ENCODE measurements at regions not wholly inside any gene's neighbourhood (a gene's known extent, or its start where the extent isn't known, plus 50 kb on each side); places are given as distances from the start of the nearest gene placed in this dataset.

GRCh38 chr9:80294955-80295354 lies 723.2 kb downstream of the TLE4 start:
- Histone ChIP-seq H3K4me3 (replicated peaks in 1 of 3; ENCODE audit: insufficient read depth in 1 of 3, low read depth in 2 of 3, low read length in 3 of 3) (no peak overlapping the region), H2AFZ (ENCODE audit: low read length) (no peak overlapping the region), H4K20me1 (ENCODE audit: insufficient read depth, low read length) (no peaks in the 10 kb centered on the region), H3K79me2 (ENCODE audit: insufficient read depth, low read length) (no peaks in the 10 kb centered on the region), H3K27ac (ENCODE audit: extremely low read length, insufficient read depth, low read length) (no peak overlapping the region), H3K36me3 (replicated peaks in 1 of 2; ENCODE audit: control insufficient read depth in 1 of 2, insufficient read depth in 2 of 2, low read length in 2 of 2) (no peaks in the 10 kb centered on the region), H3K27me3 (ENCODE audit: control insufficient read depth in 1 of 2, insufficient read depth in 2 of 2, low read length in 2 of 2) (no peaks in the 10 kb centered on the region), H3K4me2 (ENCODE audit: low read depth, low read length) (no peak overlapping the region), H3K9me3 (ENCODE audit: low read length) (peaks cover 52% of the 10 kb centered on the region), H3K9ac (ENCODE audit: insufficient read depth, low read depth, low read length) (no peak overlapping the region), H3K4me1 (ENCODE audit: insufficient read depth, low read length) (no peaks in the 10 kb centered on the region)
- TF ChIP-seq ZNF678 (CRISPR knock-in tag; IDR thresholded peaks at IDR 0.05) (no peak), MAFF (IDR thresholded peaks at IDR 0.05; ENCODE audit: low read depth, low read length) (peak; percentile 42; the same call in 1 of the 2 replicates), ZNF570 (CRISPR knock-in tag; IDR thresholded peaks at IDR 0.05; ENCODE audit: borderline replicate concordance) (no peak), NFATC3 (CRISPR knock-in tag; IDR thresholded peaks at IDR 0.05) (no peak), PTBP1 (IDR thresholded peaks at IDR 0.05; ENCODE audit: low read depth, low read length, poor library complexity, severe bottlenecking) (no peak), MAFK (conservative IDR thresholded peaks at IDR 0.05 in 1 of 2, IDR thresholded peaks at IDR 0.05 in 1 of 2; ENCODE audit: low read length in 2 of 2) (peak in 1 of 2 experiments; percentile 65; a peak in 3 of 4 replicates), ZNF331 (CRISPR knock-in tag; IDR thresholded peaks at IDR 0.05) (no peak), ZNF781 (CRISPR knock-in tag; IDR thresholded peaks at IDR 0.05; ENCODE audit: borderline replicate concordance, not compliant biosample characterization) (no peak), SETDB1 (CRISPR knock-in tag; IDR thresholded peaks at IDR 0.05; ENCODE audit: borderline replicate concordance) (no peak), FIP1L1 (IDR thresholded peaks at IDR 0.05; ENCODE audit: borderline replicate concordance, insufficient read depth, low read depth, low read length) (no peak)
- ATAC-seq = no peak
- no peak for FAIRE-seq
- POLR2A ChIA-PET = no interaction called here
- BruUV-seq (replicated peaks) = no TSS peak
- CTCF ChIA-PET (ENCODE audit: low intra/inter-chr PET ratio, low total read pairs) = no interaction called here
- intact Hi-C loops (cut with micrococcal nuclease; ENCODE audit: unreplicated experiment) (no loop called here), in situ Hi-C loops (cut with HindIII; ENCODE audit: extremely low pct_ligation_motif_present, low pct_unique_long_range_greater_than_20kb) (no loop called here)
- WGBS (ENCODE audit: low lambda C conversion rate) = 9% methylated on average over 1 of the region's 1 CpG
- no peak for DNase-seq (ENCODE audit: low spot score)

- H3K4me3 ChIP-seq (replicated peaks in 1 of 3; ENCODE audit: insufficient read depth in 1 of 3, low read depth in 2 of 3, low read length in 3 of 3) = no peak overlapping the region
- DNase-seq (ENCODE audit: low spot score) (no peak), FAIRE-seq (no peak), ATAC-seq (no peak)
- H2AFZ ChIP-seq (ENCODE audit: low read length) = no peak overlapping the region
- H3K27ac ChIP-seq (ENCODE audit: extremely low read length, insufficient read depth, low read length) = no peak overlapping the region
- H3K4me1 ChIP-seq (ENCODE audit: insufficient read depth, low read length) = no peaks in the 10 kb centered on the region
- no peak overlapping the region for H3K9ac ChIP-seq (ENCODE audit: insufficient read depth, low read depth, low read length)
- no peak overlapping the region for H3K4me2 ChIP-seq (ENCODE audit: low read depth, low read length)
- in situ Hi-C loops (cut with HindIII; ENCODE audit: extremely low pct_ligation_motif_present, low pct_unique_long_range_greater_than_20kb) = no loop called here
- H3K9me3 ChIP-seq (ENCODE audit: low read length) = peaks cover 50% of the 10 kb centered on the region
- ChIA-PET CTCF (ENCODE audit: low intra/inter-chr PET ratio, low total read pairs) (no interaction called here), POLR2A (no interaction called here)
- peak; percentile 92 for TF ChIP-seq ATF7 (IDR thresholded peaks at IDR 0.05)
- TF ChIP-seq ATF7 (CRISPR knock-in tag; IDR thresholded peaks at IDR 0.05) = no peak
- no peak for TF ChIP-seq ZNF746 (CRISPR knock-in tag; IDR thresholded peaks at IDR 0.05)
- no peak for TF ChIP-seq NFKB2 (CRISPR knock-in tag; IDR thresholded peaks at IDR 0.05; ENCODE audit: borderline replicate concordance)
- peak; percentile 80 for TF ChIP-seq CREB1 (IDR thresholded peaks at IDR 0.05)
- TF ChIP-seq CREB1 (CRISPR knock-in tag; IDR thresholded peaks at IDR 0.05) = no peak
- no peaks in the 10 kb centered on the region for H4K20me1 ChIP-seq (ENCODE audit: insufficient read depth, low read length)
- intact Hi-C loops (cut with micrococcal nuclease; ENCODE audit: unreplicated experiment) = no loop called here
- 0% methylated on average over 1 of the region's 1 CpG for WGBS (ENCODE audit: low lambda C conversion rate)
- H3K79me2 ChIP-seq (ENCODE audit: insufficient read depth, low read length) = no peaks in the 10 kb centered on the region
- no peaks in the 10 kb centered on the region for H3K27me3 ChIP-seq (ENCODE audit: control insufficient read depth in 1 of 2, insufficient read depth in 2 of 2, low read length in 2 of 2)
- no peaks in the 10 kb centered on the region for H3K36me3 ChIP-seq (replicated peaks in 1 of 2; ENCODE audit: control insufficient read depth in 1 of 2, insufficient read depth in 2 of 2, low read length in 2 of 2)
- no TSS peak for BruUV-seq (replicated peaks)
Measured at GRCh38 chr9:80294318-80294717, 722.6 kb downstream of the TLE4 start.
